GM12875 (cell line): ENCODE measurements at regions not wholly inside any gene's neighbourhood (a gene's known extent, or its start where the extent isn't known, plus 50 kb on each side); places are given as distances from the start of the nearest gene placed in this dataset.
"Not testable (repeated sequence)": the region's sequence is repeated elsewhere in the genome, so short reads cannot be mapped to it uniquely, and the experiment has no call there.

ENCODE experiments used
- H3K4me3 ChIP-seq: one replicate; pipeline ENCODE4 v1.5.1; 2011; ENCODE audit warnings: low read depth, low read length, control low read depth
- TF ChIP-seq, protein P1 (sequence below): IDR thresholded peaks from 2 replicates; pipeline ENCODE4 v1.5.1; 2011; ENCODE audit warnings: low read depth, mild to moderate bottlenecking, control low read depth, inconsistent platforms, low read length, moderate library complexity, borderline replicate concordance; ENCODE audit not compliant: insufficient read depth

DNA sequence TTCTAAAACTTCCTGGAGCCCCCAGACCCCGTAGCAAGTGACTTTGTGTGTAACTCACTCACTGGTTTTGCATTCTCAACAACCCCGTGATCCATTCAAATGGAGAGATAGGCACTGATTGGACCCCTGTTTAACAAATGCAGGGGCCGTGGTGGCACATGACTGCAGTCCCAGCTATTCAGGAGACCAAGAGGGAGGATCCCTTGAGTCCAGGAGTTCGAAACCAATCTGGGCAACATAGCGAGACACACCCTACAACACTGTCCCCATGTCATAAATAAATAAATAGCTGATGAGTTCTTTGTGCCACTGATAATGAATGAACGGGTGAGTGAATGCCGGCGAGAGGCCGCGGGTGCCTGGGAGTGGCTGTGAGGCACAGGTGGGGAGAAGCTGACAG is 59.4 kb upstream of the PAX7 start:
- TF ChIP-seq, protein P1, sequence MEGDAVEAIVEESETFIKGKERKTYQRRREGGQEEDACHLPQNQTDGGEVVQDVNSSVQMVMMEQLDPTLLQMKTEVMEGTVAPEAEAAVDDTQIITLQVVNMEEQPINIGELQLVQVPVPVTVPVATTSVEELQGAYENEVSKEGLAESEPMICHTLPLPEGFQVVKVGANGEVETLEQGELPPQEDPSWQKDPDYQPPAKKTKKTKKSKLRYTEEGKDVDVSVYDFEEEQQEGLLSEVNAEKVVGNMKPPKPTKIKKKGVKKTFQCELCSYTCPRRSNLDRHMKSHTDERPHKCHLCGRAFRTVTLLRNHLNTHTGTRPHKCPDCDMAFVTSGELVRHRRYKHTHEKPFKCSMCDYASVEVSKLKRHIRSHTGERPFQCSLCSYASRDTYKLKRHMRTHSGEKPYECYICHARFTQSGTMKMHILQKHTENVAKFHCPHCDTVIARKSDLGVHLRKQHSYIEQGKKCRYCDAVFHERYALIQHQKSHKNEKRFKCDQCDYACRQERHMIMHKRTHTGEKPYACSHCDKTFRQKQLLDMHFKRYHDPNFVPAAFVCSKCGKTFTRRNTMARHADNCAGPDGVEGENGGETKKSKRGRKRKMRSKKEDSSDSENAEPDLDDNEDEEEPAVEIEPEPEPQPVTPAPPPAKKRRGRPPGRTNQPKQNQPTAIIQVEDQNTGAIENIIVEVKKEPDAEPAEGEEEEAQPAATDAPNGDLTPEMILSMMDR, result no peak
- no peak overlapping the region for H3K4me3 ChIP-seq

DNA sequence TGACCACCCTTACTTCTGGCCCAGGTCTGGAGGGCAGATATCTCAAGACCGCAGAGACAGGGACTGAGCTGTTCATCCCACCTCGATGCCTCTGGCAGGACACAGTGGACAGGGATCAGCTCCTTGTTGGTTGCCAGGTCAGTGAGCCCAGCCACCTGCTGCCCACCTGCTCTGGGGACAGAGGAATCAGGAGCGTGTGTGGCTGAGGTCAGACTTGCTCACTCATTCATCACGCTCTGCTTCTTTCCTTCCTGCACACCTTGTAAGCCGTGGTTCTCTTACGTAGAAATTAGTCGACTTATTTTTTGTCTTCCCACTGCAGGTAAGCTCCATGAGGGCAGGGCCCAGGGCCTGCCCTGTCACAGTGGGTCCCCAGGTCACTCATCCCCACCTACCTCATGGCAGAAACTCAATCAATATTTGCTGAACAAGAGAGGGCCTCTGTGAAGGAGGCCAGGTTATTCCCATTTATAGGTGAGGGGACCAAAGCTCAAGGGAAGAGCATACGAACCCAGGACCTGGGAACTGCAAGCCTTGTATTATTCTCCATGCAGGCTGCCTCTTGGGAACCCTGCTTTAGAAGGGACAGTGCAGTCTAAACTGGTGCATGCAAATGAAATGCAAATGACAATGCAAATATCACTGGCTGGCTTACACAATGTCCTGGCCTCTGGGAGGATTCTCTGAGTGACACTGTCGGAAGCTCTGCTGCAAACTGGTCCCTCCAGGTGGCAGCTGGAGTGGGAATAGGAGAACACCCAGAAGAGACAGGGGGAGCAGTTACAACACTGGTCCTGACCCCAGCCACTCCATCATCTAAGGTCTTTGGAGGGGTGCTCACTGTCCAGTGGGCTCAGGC is 58.4 kb upstream of the PAX7 start:
- TF ChIP-seq, protein P1, result no peak
- no peak overlapping the region for H3K4me3 ChIP-seq

DNA sequence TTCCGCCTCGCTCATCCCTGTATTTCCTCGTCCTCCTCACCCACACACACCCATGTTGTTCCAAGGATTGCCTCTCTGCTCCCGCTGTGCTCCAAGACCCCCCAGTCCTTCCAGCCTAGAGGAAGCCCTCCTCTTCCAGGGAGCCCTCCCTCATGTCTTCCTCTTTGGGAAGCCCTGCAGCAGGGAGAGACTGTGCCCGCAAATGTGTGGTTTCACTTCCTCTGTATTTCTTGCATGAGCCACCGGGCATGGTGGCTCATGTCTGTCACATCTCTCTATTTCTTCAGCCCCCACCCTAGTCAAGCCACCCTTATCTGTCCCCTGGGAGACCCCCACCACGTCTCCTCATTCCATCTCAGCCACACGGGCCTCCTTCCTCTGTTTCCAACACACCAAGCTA is 57.5 kb upstream of the PAX7 start:
- TF ChIP-seq, protein P1, result no peak
- no peak overlapping the region for H3K4me3 ChIP-seq

DNA sequence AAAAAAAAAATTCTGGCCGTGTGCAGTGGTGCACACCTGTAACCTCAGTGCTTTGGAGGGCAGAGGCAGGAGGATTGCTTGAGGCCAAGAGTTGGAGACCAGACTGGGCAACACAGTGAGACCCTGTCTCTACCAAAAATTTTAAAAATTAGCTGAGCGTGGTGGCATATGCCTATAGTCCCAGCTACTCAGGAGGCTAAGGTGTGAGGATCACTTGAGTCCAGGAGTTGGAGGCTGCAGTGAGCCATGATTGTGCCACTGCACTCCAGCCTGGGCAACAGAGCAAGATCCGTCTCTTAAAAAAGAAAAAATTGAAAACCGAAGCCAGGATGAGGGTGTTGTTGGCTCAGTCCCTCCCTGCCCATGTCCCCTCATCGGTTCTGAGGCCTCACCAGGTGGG is 55.9 kb upstream of the PAX7 start:
- H3K4me3 ChIP-seq, result no peak overlapping the region
- TF ChIP-seq, protein P1, result no peak

DNA sequence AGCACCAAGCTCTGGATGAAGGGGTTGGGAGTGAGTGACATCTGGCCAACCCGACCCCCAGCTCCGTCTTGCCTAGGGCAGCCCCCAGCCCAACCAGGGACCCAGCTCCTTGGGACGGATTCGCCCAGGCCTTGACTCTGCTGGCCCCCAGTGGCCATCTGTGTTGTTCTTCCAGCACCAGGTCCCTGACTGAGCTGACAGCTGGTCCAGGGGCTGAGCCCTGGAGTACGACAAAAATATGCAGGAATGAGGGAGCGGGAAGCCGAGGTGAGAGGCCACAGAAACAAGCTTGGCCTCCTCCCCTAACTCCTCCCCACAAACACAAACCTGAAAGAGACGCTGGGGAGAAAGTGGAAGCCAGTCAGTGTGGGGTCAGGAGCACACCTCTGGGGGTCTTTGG is 55.0 kb upstream of the PAX7 start:
- no peak overlapping the region for H3K4me3 ChIP-seq
- TF ChIP-seq, protein P1, result peak; percentile 59

DNA sequence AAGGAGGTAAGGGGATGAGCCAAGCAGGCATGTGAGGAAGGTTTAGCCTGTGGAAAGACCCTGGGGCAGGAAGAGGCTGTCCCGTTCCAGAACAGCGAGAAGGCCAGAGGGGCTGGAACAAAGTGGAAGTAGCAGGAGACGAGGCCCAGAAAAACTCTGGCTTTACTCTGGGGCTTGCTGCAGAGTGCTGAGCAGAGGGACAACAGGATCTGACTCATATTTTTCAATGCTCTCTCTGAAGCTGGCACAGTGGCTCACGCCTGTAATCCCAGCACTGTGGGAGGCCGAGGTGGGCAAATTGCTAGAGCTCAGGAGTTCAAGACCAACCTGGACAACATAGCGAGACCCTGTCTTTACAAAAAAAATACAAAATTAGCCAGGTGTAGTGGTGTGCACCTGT is 52.4 kb upstream of the PAX7 start:
- TF ChIP-seq, protein P1, result no peak
- no peak overlapping the region for H3K4me3 ChIP-seq

DNA sequence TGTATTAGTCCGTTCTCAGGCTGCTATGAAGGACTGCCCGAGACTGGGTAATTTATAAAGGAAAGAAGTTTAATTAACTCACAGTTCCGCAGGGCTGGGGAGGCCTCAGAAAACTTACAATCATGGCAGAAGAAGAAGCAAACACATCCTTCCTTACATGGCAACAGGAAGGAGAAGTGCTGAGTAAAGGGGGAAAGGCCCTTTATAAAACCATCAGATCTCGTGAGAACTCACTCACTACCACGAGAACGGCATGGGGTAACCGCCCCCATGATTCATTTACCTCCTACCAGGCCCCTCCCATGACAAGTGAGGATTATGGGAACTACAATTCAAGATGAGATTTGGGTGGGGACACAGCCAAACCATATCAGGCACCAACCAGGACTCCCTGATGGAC is 51.4 kb upstream of the PAX7 start:
- not testable (repeated sequence) for H3K4me3 ChIP-seq
